Activated CD4-positive, alpha-beta memory T cell treated with anti-CD3 and anti-CD28 coated beads, Interleukin-2, amount 10 ng/mL, durations not matched to agents 7 days and 5 days (primary cell): ENCODE measurements at regions not wholly inside any gene's neighbourhood (a gene's known extent, or its start where the extent isn't known, plus 50 kb on each side); places are given as distances from the start of the nearest gene placed in this dataset.

Source experiments
- CTCF ChIA-PET: fragments of 350-600 bp; sonication (Branson Sonifier 250); formaldehyde crosslinking; loops from one replicate; lab custom pipeline; 2021; ENCODE audit warnings: antibody characterized with exemption, inconsistent platforms; lab: Charles Lee
- POLR2A ChIA-PET: fragments of 350-600 bp; sonication (Branson Sonifier 250); formaldehyde crosslinking; loops from one replicate; lab custom pipeline; 2021; ENCODE audit warnings: antibody characterized with exemption; lab: Charles Lee
- DNase-seq: peaks from one replicate; pipeline ENCODE4 v3.0.0-alpha.2; 2020
- H3K27ac Mint-ChIP-seq: one replicate; pipeline ENCODE4 v1.8.0; 2021; ENCODE audit warnings: mild to moderate bottlenecking, mixed read lengths
- H3K27me3 Mint-ChIP-seq: one replicate; pipeline ENCODE4 v1.8.0; 2021; ENCODE audit warnings: mixed read lengths
- H3K36me3 Mint-ChIP-seq: one replicate; pipeline ENCODE4 v1.8.0; 2021; ENCODE audit warnings: low read depth, mixed read lengths
- H3K4me1 Mint-ChIP-seq: one replicate; pipeline ENCODE4 v1.8.0; 2021; ENCODE audit warnings: mixed read lengths
- H3K4me3 Mint-ChIP-seq: one replicate; pipeline ENCODE4 v1.8.0; 2021; ENCODE audit warnings: mild to moderate bottlenecking, mixed read lengths
- H3K9me3 Mint-ChIP-seq: one replicate; pipeline ENCODE4 v1.8.0; 2021; ENCODE audit warnings: mixed read lengths

GRCh38 chr11:80486678-80487077 is 1045.8 kb upstream of the TENM4 start:
- Mint-ChIP-seq H3K36me3 (no peaks in the 10 kb centered on the region), H3K4me1 (no peaks in the 10 kb centered on the region), H3K27me3 (no peaks in the 10 kb centered on the region), H3K9me3 (peaks cover 15% of the 10 kb centered on the region), H3K4me3 (no peak overlapping the region), H3K27ac (no peak overlapping the region)
- ChIA-PET CTCF (no interaction called here), POLR2A (no interaction called here)
- DNase-seq: no peak

- Mint-ChIP-seq H3K36me3 (no peaks in the 10 kb centered on the region), H3K9me3 (peaks cover 2% of the 10 kb centered on the region), H3K27ac (no peak overlapping the region), H3K27me3 (no peaks in the 10 kb centered on the region), H3K4me3 (no peak overlapping the region), H3K4me1 (no peaks in the 10 kb centered on the region)
- DNase-seq: no peak
- POLR2A ChIA-PET: no interaction called here
- CTCF ChIA-PET: no interaction called here
Observed at GRCh38 chr11:80477178-80477577, 1036.3 kb upstream of the TENM4 start.

- no peaks in the 10 kb centered on the region for H3K27me3 Mint-ChIP-seq
- peaks cover 2% of the 10 kb centered on the region for H3K9me3 Mint-ChIP-seq
- H3K4me1 Mint-ChIP-seq: no peaks in the 10 kb centered on the region
- no peak overlapping the region for H3K27ac Mint-ChIP-seq
- H3K36me3 Mint-ChIP-seq: no peaks in the 10 kb centered on the region
- ChIA-PET POLR2A (no interaction called here), CTCF (no interaction called here)
- DNase-seq: no peak
- no peak overlapping the region for H3K4me3 Mint-ChIP-seq
Observed at GRCh38 chr11:80473562-80473961, 1032.7 kb upstream of the TENM4 start.

GRCh38 chr11:80469871-80470270 is 1029.0 kb upstream of the TENM4 start:
- Mint-ChIP-seq H3K9me3 (peaks cover 9% of the 10 kb centered on the region), H3K4me3 (no peak overlapping the region), H3K27ac (no peak overlapping the region), H3K4me1 (no peaks in the 10 kb centered on the region), H3K36me3 (no peaks in the 10 kb centered on the region), H3K27me3 (no peaks in the 10 kb centered on the region)
- ChIA-PET POLR2A (no interaction called here), CTCF (no interaction called here)
- DNase-seq: no peak

GRCh38 chr11:80466570-80466969 is 1025.7 kb upstream of the TENM4 start:
- ChIA-PET POLR2A (no interaction called here), CTCF (no interaction called here)
- Mint-ChIP-seq H3K9me3 (peaks cover 13% of the 10 kb centered on the region), H3K4me3 (no peak overlapping the region), H3K4me1 (no peaks in the 10 kb centered on the region), H3K27me3 (no peaks in the 10 kb centered on the region), H3K27ac (no peak overlapping the region), H3K36me3 (no peaks in the 10 kb centered on the region)
- DNase-seq: no peak

- POLR2A ChIA-PET: no interaction called here
- CTCF ChIA-PET: no interaction called here
- Mint-ChIP-seq H3K9me3 (peaks cover 21% of the 10 kb centered on the region), H3K4me1 (no peaks in the 10 kb centered on the region), H3K27ac (no peak overlapping the region), H3K4me3 (no peak overlapping the region), H3K27me3 (no peaks in the 10 kb centered on the region), H3K36me3 (no peaks in the 10 kb centered on the region)
- no peak for DNase-seq
Observed at GRCh38 chr11:80462211-80462610, 1021.4 kb upstream of the TENM4 start.

- POLR2A ChIA-PET: no interaction called here
- Mint-ChIP-seq H3K27ac (no peak overlapping the region), H3K4me1 (no peaks in the 10 kb centered on the region), H3K9me3 (peaks cover 10% of the 10 kb centered on the region), H3K4me3 (no peak overlapping the region), H3K27me3 (no peaks in the 10 kb centered on the region), H3K36me3 (no peaks in the 10 kb centered on the region)
- CTCF ChIA-PET: no interaction called here
- DNase-seq: no peak
Observed at GRCh38 chr11:80458376-80458775, 1017.5 kb upstream of the TENM4 start.

- H3K4me1 Mint-ChIP-seq: no peaks in the 10 kb centered on the region
- POLR2A ChIA-PET: no interaction called here
- no peaks in the 10 kb centered on the region for H3K27me3 Mint-ChIP-seq
- no peak overlapping the region for H3K4me3 Mint-ChIP-seq
- CTCF ChIA-PET: no interaction called here
- peaks cover 10% of the 10 kb centered on the region for H3K9me3 Mint-ChIP-seq
- no peaks in the 10 kb centered on the region for H3K36me3 Mint-ChIP-seq
- no peak for DNase-seq
- H3K27ac Mint-ChIP-seq: no peak overlapping the region
Observed at GRCh38 chr11:80457823-80458222, 1017.0 kb upstream of the TENM4 start.

- Mint-ChIP-seq H3K27me3 (no peaks in the 10 kb centered on the region), H3K36me3 (no peaks in the 10 kb centered on the region), H3K4me1 (no peaks in the 10 kb centered on the region), H3K27ac (no peak overlapping the region), H3K9me3 (peaks cover 12% of the 10 kb centered on the region), H3K4me3 (no peak overlapping the region)
- ChIA-PET CTCF (no interaction called here), POLR2A (no interaction called here)
- DNase-seq: no peak
Observed at GRCh38 chr11:80455818-80456217, 1015.0 kb upstream of the TENM4 start.

GRCh38 chr11:80451105-80451504 is 1010.3 kb upstream of the TENM4 start:
- no peaks in the 10 kb centered on the region for H3K27me3 Mint-ChIP-seq
- POLR2A ChIA-PET: no interaction called here

GRCh38 chr11:80448709-80449108 is 1007.9 kb upstream of the TENM4 start:
- ChIA-PET CTCF (no interaction called here), POLR2A (no interaction called here)
- no peak for DNase-seq
- Mint-ChIP-seq H3K36me3 (no peaks in the 10 kb centered on the region), H3K4me3 (no peak overlapping the region), H3K9me3 (peaks cover 9% of the 10 kb centered on the region), H3K27me3 (no peaks in the 10 kb centered on the region), H3K4me1 (no peaks in the 10 kb centered on the region), H3K27ac (no peak overlapping the region)

More at GRCh38 chr11:80451105-80451504, 1010.3 kb upstream of the TENM4 start:
- Mint-ChIP-seq H3K36me3 (no peaks in the 10 kb centered on the region), H3K27ac (no peak overlapping the region), H3K4me1 (no peaks in the 10 kb centered on the region), H3K4me3 (no peak overlapping the region), H3K9me3 (peaks cover 7% of the 10 kb centered on the region)
- DNase-seq: no peak
- CTCF ChIA-PET: no interaction called here

GRCh38 chr11:80443177-80443576 is 1002.3 kb upstream of the TENM4 start:
- Mint-ChIP-seq H3K4me1 (no peaks in the 10 kb centered on the region), H3K27me3 (no peaks in the 10 kb centered on the region), H3K4me3 (no peak overlapping the region), H3K9me3 (peaks cover 2% of the 10 kb centered on the region), H3K36me3 (no peaks in the 10 kb centered on the region), H3K27ac (no peak overlapping the region)
- ChIA-PET CTCF (no interaction called here), POLR2A (no interaction called here)
- no peak for DNase-seq

GRCh38 chr11:80441821-80442220 is 1001.0 kb upstream of the TENM4 start:
- Mint-ChIP-seq H3K27ac (no peak overlapping the region), H3K27me3 (no peaks in the 10 kb centered on the region), H3K9me3 (peaks cover 4% of the 10 kb centered on the region), H3K36me3 (no peaks in the 10 kb centered on the region), H3K4me3 (no peak overlapping the region), H3K4me1 (no peaks in the 10 kb centered on the region)
- CTCF ChIA-PET: no interaction called here
- DNase-seq: no peak
- POLR2A ChIA-PET: no interaction called here

GRCh38 chr11:80440835-80441234 is 1000.0 kb upstream of the TENM4 start:
- H3K27ac Mint-ChIP-seq: no peak overlapping the region
- H3K4me1 Mint-ChIP-seq: no peaks in the 10 kb centered on the region
- no peaks in the 10 kb centered on the region for H3K27me3 Mint-ChIP-seq
- no peak for DNase-seq
- H3K9me3 Mint-ChIP-seq: peaks cover 5% of the 10 kb centered on the region
- ChIA-PET POLR2A (no interaction called here), CTCF (no interaction called here)
- no peaks in the 10 kb centered on the region for H3K36me3 Mint-ChIP-seq
- no peak overlapping the region for H3K4me3 Mint-ChIP-seq

GRCh38 chr11:80436547-80436946 is 995.7 kb upstream of the TENM4 start:
- no peak for DNase-seq
- no peak overlapping the region for H3K27ac Mint-ChIP-seq
- peaks cover 24% of the 10 kb centered on the region for H3K9me3 Mint-ChIP-seq
- no peaks in the 10 kb centered on the region for H3K36me3 Mint-ChIP-seq
- no peaks in the 10 kb centered on the region for H3K27me3 Mint-ChIP-seq
- H3K4me3 Mint-ChIP-seq: no peak overlapping the region
- CTCF ChIA-PET: no interaction called here
- POLR2A ChIA-PET: no interaction called here
- no peaks in the 10 kb centered on the region for H3K4me1 Mint-ChIP-seq
